ENCODE measurements at regions not wholly inside any gene's neighbourhood (a gene's known extent, or its start where the extent isn't known, plus 50 kb on each side); places are given as distances from the start of the nearest gene placed in this dataset.

DNA sequence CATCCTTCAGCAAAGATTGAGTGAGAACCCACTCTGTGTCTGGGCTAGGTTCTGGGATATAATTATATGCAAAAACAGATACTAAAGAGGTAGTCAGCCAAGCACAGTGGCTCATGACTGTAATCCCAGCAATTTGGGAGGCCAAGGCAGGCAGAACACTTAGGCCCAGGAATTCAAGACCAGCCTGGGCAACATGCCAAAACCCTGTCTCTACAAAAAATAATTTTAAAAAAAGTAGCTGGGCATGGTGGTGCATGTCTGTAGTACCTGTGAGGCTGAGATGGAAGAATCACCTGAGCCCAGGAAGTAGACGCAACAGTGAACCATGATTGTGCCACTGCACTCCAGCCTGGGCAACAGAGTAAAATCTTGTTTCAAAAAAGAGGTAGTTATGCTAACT is 237.5 kb upstream of the HMGA2 start:
- TF ChIP-seq, protein P1, sequence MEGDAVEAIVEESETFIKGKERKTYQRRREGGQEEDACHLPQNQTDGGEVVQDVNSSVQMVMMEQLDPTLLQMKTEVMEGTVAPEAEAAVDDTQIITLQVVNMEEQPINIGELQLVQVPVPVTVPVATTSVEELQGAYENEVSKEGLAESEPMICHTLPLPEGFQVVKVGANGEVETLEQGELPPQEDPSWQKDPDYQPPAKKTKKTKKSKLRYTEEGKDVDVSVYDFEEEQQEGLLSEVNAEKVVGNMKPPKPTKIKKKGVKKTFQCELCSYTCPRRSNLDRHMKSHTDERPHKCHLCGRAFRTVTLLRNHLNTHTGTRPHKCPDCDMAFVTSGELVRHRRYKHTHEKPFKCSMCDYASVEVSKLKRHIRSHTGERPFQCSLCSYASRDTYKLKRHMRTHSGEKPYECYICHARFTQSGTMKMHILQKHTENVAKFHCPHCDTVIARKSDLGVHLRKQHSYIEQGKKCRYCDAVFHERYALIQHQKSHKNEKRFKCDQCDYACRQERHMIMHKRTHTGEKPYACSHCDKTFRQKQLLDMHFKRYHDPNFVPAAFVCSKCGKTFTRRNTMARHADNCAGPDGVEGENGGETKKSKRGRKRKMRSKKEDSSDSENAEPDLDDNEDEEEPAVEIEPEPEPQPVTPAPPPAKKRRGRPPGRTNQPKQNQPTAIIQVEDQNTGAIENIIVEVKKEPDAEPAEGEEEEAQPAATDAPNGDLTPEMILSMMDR (IDR thresholded peaks at IDR 0.05) = no peak
- TF ChIP-seq POLR2A (IDR thresholded peaks at IDR 0.05) = no peak
- TF ChIP-seq POLR2AphosphoS5 (IDR thresholded peaks at IDR 0.05) = no peak
- TF ChIP-seq EP300 (IDR thresholded peaks at IDR 0.05; ENCODE audit: low read depth) = no peak

Measured in transverse colon (tissue), 4 donors.